DOHH2 (cell line): ENCODE measurements at regions not wholly inside any gene's neighbourhood (a gene's known extent, or its start where the extent isn't known, plus 50 kb on each side); places are given as distances from the start of the nearest gene placed in this dataset.
"Not testable (repeated sequence)": the region's sequence is repeated elsewhere in the genome, so short reads cannot be mapped to it uniquely, and the experiment has no call there.

Experiments
- H3F3A ChIP-seq: fragments of 200-600 bp; sonication (generic), shearing (Covaris generic); 2 replicates; pipeline ENCODE4 v1.6.0; 2016; ENCODE audit warnings: antibody characterized with exemption, mild to moderate bottlenecking; ENCODE audit not compliant: control insufficient read depth, insufficient read depth
- H3K27ac ChIP-seq: fragments of 200-600 bp; sonication (generic); 2 replicates; pipeline ENCODE4 v1.5.1; 2014; ENCODE audit warnings: low read depth, mild to moderate bottlenecking, low read length, moderate library complexity
- H3K27me3 ChIP-seq: fragments of 200-600 bp; sonication (generic); 2 replicates; pipeline ENCODE4 v1.6.1; 2014; ENCODE audit warnings: mild to moderate bottlenecking, low read length, mixed read lengths; ENCODE audit not compliant: control insufficient read depth
- H3K36me3 ChIP-seq: fragments of 200-600 bp; sonication (generic); 2 replicates; pipeline ENCODE4 v1.6.1; 2014; ENCODE audit warnings: mild to moderate bottlenecking, low read length, moderate library complexity, mixed read lengths; ENCODE audit not compliant: control insufficient read depth
- H3K4me1 ChIP-seq: fragments of 200-600 bp; sonication (generic); 2 replicates; pipeline ENCODE4 v1.6.1; 2014; ENCODE audit warnings: mild to moderate bottlenecking, low read length, mixed read lengths; ENCODE audit not compliant: control insufficient read depth
- H3K4me2 ChIP-seq: fragments of 200-600 bp; sonication (generic); 2 replicates; pipeline ENCODE4 v1.6.0; 2014; ENCODE audit warnings: mild to moderate bottlenecking, low read length, moderate library complexity
- H3K4me3 ChIP-seq: fragments of 200-600 bp; sonication (generic); 2 replicates; pipeline ENCODE4 v1.5.1; 2014; ENCODE audit warnings: mild to moderate bottlenecking, low read length, mixed read lengths
- H3K79me2 ChIP-seq: fragments of 200-600 bp; sonication (generic); 2 replicates; pipeline ENCODE4 v1.6.1; 2014; ENCODE audit warnings: mild to moderate bottlenecking, low read length, mixed read lengths; ENCODE audit not compliant: control insufficient read depth
- H3K9me2 ChIP-seq: fragments of 200-600 bp; sonication (generic); replicated peaks from 2 replicates; pipeline ENCODE4 v1.6.1; 2014; ENCODE audit warnings: mild to moderate bottlenecking, low read length, mixed read lengths; ENCODE audit not compliant: control insufficient read depth
- H3K9me3 ChIP-seq: fragments of 200-600 bp; sonication (generic); 2 replicates; pipeline ENCODE4 v1.6.1; 2014; ENCODE audit warnings: antibody characterized with exemption, low read length, mixed read lengths; ENCODE audit not compliant: control insufficient read depth, insufficient read depth
- H4K20me1 ChIP-seq: fragments of 200-600 bp; sonication (generic); 2 replicates; pipeline ENCODE4 v1.6.0; 2014; ENCODE audit warnings: low read depth, mild to moderate bottlenecking, antibody characterized with exemption, low read length, moderate library complexity; ENCODE audit not compliant: control insufficient read depth, insufficient read depth
- EZH2phosphoT487 ChIP-seq: fragments of 200-600 bp; sonication (generic); IDR thresholded peaks from 2 replicates; pipeline ENCODE4 v1.6.1; 2017; ENCODE audit warnings: borderline replicate concordance, mild to moderate bottlenecking, antibody characterized with exemption, low read length, moderate library complexity, mixed read lengths
- TF ChIP-seq, protein P1 (sequence below): fragments of 200-600 bp; sonication (generic); IDR thresholded peaks from one replicate; pipeline ENCODE4 v1.5.1; 2014; ENCODE audit warnings: antibody characterized with exemption, mild to moderate bottlenecking, low read depth, low read length; ENCODE audit not compliant: poor library complexity, severe bottlenecking

DNA sequence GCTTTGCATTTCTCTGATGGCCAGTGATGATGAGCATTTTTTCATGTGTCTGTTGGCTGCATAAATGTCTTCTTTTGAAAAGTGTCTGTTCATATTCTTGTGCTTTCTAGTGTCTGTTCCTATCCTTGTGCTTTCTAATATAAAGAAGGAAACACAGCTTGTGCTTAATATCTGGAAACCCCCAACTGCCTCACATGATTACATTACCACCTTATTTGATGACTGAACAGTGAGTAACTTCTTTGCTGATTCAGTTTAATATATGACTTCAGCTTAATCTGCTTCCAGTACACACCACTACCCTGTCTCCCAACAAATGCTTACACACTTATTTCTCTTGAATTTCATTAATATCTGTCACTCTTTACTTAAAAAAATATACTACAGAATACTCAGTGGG, 835.1 kb downstream of the EDEM1 start:
- Histone ChIP-seq H3K79me2 (no peaks in the 10 kb centered on the region), H3K36me3 (no peaks in the 10 kb centered on the region), H3K9me2 (no peaks in the 10 kb centered on the region), H4K20me1 (no peaks in the 10 kb centered on the region), H3K4me1 (no peaks in the 10 kb centered on the region), H3K4me3 (no peak overlapping the region), H3K9me3 (no peaks in the 10 kb centered on the region), H3K27ac (no peak overlapping the region), H3F3A (no peaks in the 10 kb centered on the region), H3K27me3 (no peaks in the 10 kb centered on the region), H3K4me2 (no peak overlapping the region)
- no peak for TF ChIP-seq EZH2phosphoT487
- TF ChIP-seq, protein P1, sequence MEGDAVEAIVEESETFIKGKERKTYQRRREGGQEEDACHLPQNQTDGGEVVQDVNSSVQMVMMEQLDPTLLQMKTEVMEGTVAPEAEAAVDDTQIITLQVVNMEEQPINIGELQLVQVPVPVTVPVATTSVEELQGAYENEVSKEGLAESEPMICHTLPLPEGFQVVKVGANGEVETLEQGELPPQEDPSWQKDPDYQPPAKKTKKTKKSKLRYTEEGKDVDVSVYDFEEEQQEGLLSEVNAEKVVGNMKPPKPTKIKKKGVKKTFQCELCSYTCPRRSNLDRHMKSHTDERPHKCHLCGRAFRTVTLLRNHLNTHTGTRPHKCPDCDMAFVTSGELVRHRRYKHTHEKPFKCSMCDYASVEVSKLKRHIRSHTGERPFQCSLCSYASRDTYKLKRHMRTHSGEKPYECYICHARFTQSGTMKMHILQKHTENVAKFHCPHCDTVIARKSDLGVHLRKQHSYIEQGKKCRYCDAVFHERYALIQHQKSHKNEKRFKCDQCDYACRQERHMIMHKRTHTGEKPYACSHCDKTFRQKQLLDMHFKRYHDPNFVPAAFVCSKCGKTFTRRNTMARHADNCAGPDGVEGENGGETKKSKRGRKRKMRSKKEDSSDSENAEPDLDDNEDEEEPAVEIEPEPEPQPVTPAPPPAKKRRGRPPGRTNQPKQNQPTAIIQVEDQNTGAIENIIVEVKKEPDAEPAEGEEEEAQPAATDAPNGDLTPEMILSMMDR: no peak

DNA sequence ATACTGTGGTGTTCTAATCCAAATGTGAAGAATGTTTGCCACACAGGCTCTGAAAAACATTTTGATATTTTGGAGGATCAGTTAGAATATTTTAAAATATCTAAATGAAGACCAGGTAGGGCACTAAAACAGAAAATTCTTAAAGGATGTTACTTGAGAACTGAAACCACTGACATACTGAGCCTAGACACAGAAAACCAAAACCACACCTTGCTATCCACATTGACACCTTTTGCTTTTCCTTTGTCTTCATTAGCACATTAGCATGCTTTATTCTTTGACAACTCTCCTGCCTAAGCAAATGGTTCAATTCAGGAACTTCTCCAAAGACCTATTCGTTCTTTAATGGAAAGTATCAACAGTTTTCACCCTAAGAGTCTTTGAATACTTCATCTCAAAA, 835.9 kb upstream of the GRM7 start:
- no peaks in the 10 kb centered on the region for H3K27me3 ChIP-seq
- H3F3A ChIP-seq: no peaks in the 10 kb centered on the region
- H3K79me2 ChIP-seq: no peaks in the 10 kb centered on the region
- H4K20me1 ChIP-seq: no peaks in the 10 kb centered on the region
- TF ChIP-seq EZH2phosphoT487: no peak
- TF ChIP-seq, protein P1: no peak
- H3K9me3 ChIP-seq: no peaks in the 10 kb centered on the region
- H3K36me3 ChIP-seq: no peaks in the 10 kb centered on the region
- H3K9me2 ChIP-seq: no peaks in the 10 kb centered on the region
- H3K4me1 ChIP-seq: no peaks in the 10 kb centered on the region
- H3K27ac ChIP-seq: no peak overlapping the region
- H3K4me2 ChIP-seq: no peak overlapping the region
- H3K4me3 ChIP-seq: no peak overlapping the region

DNA sequence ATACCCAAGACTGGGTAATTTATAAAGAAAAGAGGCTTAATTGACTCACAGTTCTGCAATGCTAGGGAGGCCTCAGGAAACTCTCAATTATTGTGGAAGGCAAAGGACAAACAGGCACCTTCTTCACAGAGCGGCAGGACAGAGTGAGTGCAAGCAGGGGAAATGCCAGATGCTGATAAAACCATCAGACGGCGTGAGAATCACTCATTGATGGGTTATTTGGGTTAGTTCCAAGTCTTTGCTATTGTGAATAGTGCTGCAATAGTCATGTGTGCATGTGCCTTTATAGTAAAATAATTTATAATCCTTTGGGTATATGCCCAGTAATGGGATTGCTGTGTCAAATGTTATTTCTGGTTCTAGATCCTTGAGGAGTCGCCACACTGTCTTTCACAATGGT, 830.3 kb upstream of the GRM7 start:
- not testable (repeated sequence) for H3K4me3 ChIP-seq, H3K27ac ChIP-seq, H3K79me2 ChIP-seq, H3K27me3 ChIP-seq, H3F3A ChIP-seq, H3K36me3 ChIP-seq, H3K9me3 ChIP-seq, H3K9me2 ChIP-seq, H3K4me1 ChIP-seq, H3K4me2 ChIP-seq, H4K20me1 ChIP-seq

DNA sequence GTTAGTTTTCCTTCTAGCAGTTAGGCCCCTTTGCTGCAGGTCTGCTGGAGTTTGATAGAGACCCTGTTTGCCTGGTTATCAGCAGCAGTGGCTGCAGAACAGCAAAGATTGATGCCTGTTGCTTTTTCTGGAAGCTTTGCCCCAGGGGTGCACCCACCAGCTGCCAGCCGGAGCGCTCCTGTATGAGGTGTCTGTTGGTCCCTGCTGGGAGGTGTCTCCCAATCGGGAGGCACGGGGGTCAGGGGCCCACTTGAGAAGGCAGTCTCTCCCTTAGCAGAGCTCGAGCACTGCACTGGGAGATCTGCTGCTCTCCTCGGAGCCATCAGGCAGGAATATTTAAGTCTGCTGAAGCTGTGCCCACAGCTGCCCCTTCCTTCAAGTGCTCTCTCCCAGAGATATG, 825.3 kb upstream of the GRM7 start:
- Histone ChIP-seq H3F3A (no peaks in the 10 kb centered on the region), H3K4me1 (no peaks in the 10 kb centered on the region), H3K27me3 (no peaks in the 10 kb centered on the region), H3K36me3 (no peaks in the 10 kb centered on the region), H3K9me3 (no peaks in the 10 kb centered on the region; the same call in 1 of the 2 replicates), H4K20me1 (no peaks in the 10 kb centered on the region), H3K9me2 (no peaks in the 10 kb centered on the region), H3K27ac (no peak overlapping the region), H3K4me3 (no peak overlapping the region), H3K4me2 (no peak overlapping the region), H3K79me2 (no peaks in the 10 kb centered on the region)
- no peak for TF ChIP-seq EZH2phosphoT487
- TF ChIP-seq, protein P1: no peak
